RWPE2 (cell line): ENCODE measurements at regions not wholly inside any gene's neighbourhood (a gene's known extent, or its start where the extent isn't known, plus 50 kb on each side); places are given as distances from the start of the nearest gene placed in this dataset.
"Not testable (repeated sequence)": the region's sequence is repeated elsewhere in the genome, so short reads cannot be mapped to it uniquely, and the experiment has no call there.

Source experiments
- ATAC-seq: fragments of 200-7000 bp; cut with Tn5 transposase; 3 replicates; pipeline ENCODE4 v1.9.1; 2021; ENCODE audit warnings: low read depth
- DNase-seq: peaks from one replicate; pipeline ENCODE4 v3.0.0-alpha.2; 2020; ENCODE audit warnings: low spot score
- H3K27ac ChIP-seq: fragments of 450-650 bp; 2 replicates; pipeline ENCODE4 v1.5.1; 2017; ENCODE audit warnings: mild to moderate bottlenecking; ENCODE audit not compliant: poor library complexity, severe bottlenecking
- H3K27me3 ChIP-seq: fragments of 250-450 bp; sonication (Bioruptor Pico); 2 replicates; pipeline ENCODE4 v1.5.1; 2021; ENCODE audit warnings: mild to moderate bottlenecking, moderate library complexity; ENCODE audit not compliant: insufficient read depth, poor library complexity, severe bottlenecking
- H3K36me3 ChIP-seq: fragments of 250-450 bp; sonication (Bioruptor Pico); 2 replicates; pipeline ENCODE4 v1.5.1; 2020; ENCODE audit warnings: low read depth, mild to moderate bottlenecking, moderate library complexity
- H3K4me1 ChIP-seq: fragments of 250-450 bp; sonication (Bioruptor Pico); 2 replicates; pipeline ENCODE4 v1.5.1; 2021; ENCODE audit warnings: mild to moderate bottlenecking, moderate library complexity; ENCODE audit not compliant: insufficient read depth, poor library complexity, severe bottlenecking
- H3K4me3 ChIP-seq: fragments of 250-450 bp; sonication (Bioruptor Pico); 2 replicates; pipeline ENCODE4 v1.5.1; 2021; ENCODE audit warnings: mild to moderate bottlenecking, moderate library complexity; ENCODE audit not compliant: severe bottlenecking
- H3K9me3 ChIP-seq: fragments of 250-450 bp; sonication (Bioruptor Pico); 2 replicates; pipeline ENCODE4 v1.5.1; 2021; ENCODE audit warnings: mild to moderate bottlenecking, moderate library complexity; ENCODE audit not compliant: severe bottlenecking
- CTCF ChIP-seq: fragments of 450-650 bp; IDR thresholded peaks from one replicate; pipeline ENCODE4 v1.5.1; 2017; ENCODE audit warnings: mild to moderate bottlenecking, moderate library complexity; ENCODE audit not compliant: poor library complexity, severe bottlenecking

DNA sequence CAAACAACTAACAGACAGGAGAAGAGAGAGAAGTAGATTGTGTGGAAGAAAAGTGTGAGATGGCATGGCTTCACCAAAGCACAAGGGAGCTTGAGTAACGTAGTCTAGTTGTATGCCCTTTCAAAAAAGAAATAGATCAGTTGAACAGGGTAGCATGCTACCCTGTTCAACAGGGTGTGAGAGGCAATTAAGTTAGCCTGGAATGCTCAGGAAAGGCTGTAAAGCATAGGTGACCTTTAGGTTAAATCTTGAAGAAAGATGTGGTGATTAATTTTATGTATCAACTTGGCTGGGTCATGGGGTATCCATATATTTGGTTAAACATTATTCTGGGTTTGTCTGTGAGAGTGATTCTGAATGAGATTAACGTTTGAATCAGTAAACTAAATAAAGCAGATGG, 61.8 kb upstream of the ZC3H15 start:
- H3K9me3 ChIP-seq, result no peaks in the 10 kb centered on the region
- no peak overlapping the region for H3K27ac ChIP-seq
- DNase-seq (no peak), ATAC-seq (no peak)
- TF ChIP-seq CTCF, result no peak
- peaks cover 4% of the 10 kb centered on the region for H3K4me1 ChIP-seq
- no peak overlapping the region for H3K4me3 ChIP-seq
- no peaks in the 10 kb centered on the region for H3K27me3 ChIP-seq
- H3K36me3 ChIP-seq, result no peaks in the 10 kb centered on the region

DNA sequence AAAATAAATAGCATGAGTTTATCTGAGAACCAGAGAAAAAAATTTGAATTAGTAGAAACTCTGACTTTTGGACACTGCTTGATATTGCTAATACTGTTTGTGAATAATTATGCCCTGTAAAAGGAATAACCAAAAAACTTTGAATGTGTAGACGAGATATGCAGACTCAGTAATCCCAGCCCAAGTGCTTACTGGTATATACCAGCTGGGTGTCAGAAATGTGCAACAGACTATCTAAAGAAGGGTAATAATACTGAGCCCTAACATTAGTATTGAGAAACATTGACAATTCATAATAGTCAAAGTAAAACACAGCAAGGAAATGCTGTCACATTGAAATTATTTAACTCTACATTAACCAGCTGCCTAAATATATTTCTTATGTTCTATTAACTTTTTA, 60.5 kb upstream of the ZC3H15 start:
- Histone ChIP-seq H3K4me1 (peaks cover 4% of the 10 kb centered on the region), H3K9me3 (no peaks in the 10 kb centered on the region), H3K27ac (no peak overlapping the region), H3K27me3 (no peaks in the 10 kb centered on the region), H3K36me3 (no peaks in the 10 kb centered on the region), H3K4me3 (no peak overlapping the region)
- ATAC-seq (no peak), DNase-seq (no peak)
- no peak for TF ChIP-seq CTCF

- no peak overlapping the region for H3K27ac ChIP-seq
- H3K4me1 ChIP-seq, result peaks cover 4% of the 10 kb centered on the region
- H3K36me3 ChIP-seq, result no peaks in the 10 kb centered on the region
- ATAC-seq (no peak), DNase-seq (no peak)
- H3K9me3 ChIP-seq, result no peaks in the 10 kb centered on the region
- TF ChIP-seq CTCF, result no peak
- H3K4me3 ChIP-seq, result no peak overlapping the region
- no peaks in the 10 kb centered on the region for H3K27me3 ChIP-seq
Observed at GRCh38 chr2:186426153-186427016, 59.7 kb upstream of the ZC3H15 start.

DNA sequence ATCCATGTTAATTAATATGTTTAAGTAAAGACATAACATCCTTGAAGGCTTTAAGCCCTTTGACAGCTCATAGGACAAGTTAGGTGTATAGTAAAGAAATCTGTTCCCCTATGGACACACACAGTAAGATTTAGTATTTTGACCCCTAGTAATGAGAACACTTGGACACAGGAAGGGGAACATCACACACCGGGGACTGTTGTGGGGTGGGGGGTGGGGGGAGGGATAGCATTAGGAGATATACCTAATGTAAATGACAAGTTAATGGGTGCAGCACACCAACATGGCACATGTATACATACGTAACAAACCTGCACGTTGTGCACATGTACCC, 59.1 kb upstream of the ZC3H15 start:
- H3K9me3 ChIP-seq, H3K4me1 ChIP-seq, H3K27me3 ChIP-seq, ATAC-seq, DNase-seq, H3K36me3 ChIP-seq, H3K27ac ChIP-seq, H3K4me3 ChIP-seq: not testable (repeated sequence)

DNA sequence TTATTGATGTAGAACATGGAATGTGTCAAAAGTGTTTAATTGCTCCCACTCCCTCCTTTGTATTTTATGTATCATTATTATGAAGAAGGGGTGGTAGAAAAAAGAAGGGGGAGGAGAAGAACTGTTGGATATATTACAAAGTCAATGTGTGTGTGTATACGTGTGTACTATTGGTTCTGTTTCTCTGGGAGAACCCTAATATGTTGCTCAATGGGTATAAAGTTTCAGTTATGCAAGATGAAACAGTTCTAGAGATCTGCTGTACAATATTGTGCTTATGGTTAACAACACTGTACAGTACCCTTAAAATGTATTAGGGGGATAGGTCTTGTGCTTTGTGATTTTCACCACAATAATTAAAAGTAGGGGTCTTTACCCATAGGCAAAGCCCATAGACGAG, 58.1 kb upstream of the ZC3H15 start:
- Histone ChIP-seq H3K27me3 (no peaks in the 10 kb centered on the region), H3K9me3 (no peaks in the 10 kb centered on the region), H3K4me3 (no peak overlapping the region), H3K4me1 (no peaks in the 10 kb centered on the region), H3K27ac (no peak overlapping the region), H3K36me3 (no peaks in the 10 kb centered on the region)
- no peak for DNase-seq
- ATAC-seq, result no peak
- TF ChIP-seq CTCF, result no peak
